SK-N-SH (cell line): ENCODE measurements at regions not wholly inside any gene's neighbourhood (a gene's known extent, or its start where the extent isn't known, plus 50 kb on each side); places are given as distances from the start of the nearest gene placed in this dataset.

Experiments used
- CTCF ChIA-PET: fragments of 300-600, 350-600 bp; formaldehyde crosslinking; extraction: SDS; loops from one replicate; lab custom pipeline; 2021; lab: Yijun Ruan, JAX
- POLR2A ChIA-PET: fragments of 350-600 bp; sonication (Branson Sonifier 250); formaldehyde crosslinking; extraction: SDS; loops from one replicate; lab custom pipeline; 2020; ENCODE audit warnings: antibody characterized with exemption, inconsistent platforms; lab: Yijun Ruan, JAX
- DNase-seq: peaks from one replicate; pipeline ENCODE4 v3.0.0; 2012
- H2AFZ ChIP-seq: fragments of 200-600 bp; sonication (generic); 2 replicates; pipeline ENCODE4 v1.8.1; 2016; ENCODE audit warnings: antibody characterized with exemption, mild to moderate bottlenecking, low read depth
- H3F3A ChIP-seq: fragments of 200-600 bp; sonication (generic); replicated peaks from 2 replicates; pipeline ENCODE3; 2016; ENCODE audit warnings: antibody characterized with exemption, mild to moderate bottlenecking; ENCODE audit not compliant: insufficient read depth
- H3K27ac ChIP-seq, 2 experiments: fragments of 200-500 bp in 1 of 2; fragments of 200-600 bp in 1 of 2; sonication (Bioruptor generic) in 1 of 2; sonication (generic), shearing (Covaris generic) in 1 of 2; 2 replicates each; pipeline versions ENCODE4 v1.5.1 to v1.6.1; 2014 to 2016; ENCODE audit warnings: low read depth in 2 of 2, inconsistent platforms in 1 of 2, low read length in 1 of 2, mild to moderate bottlenecking in 1 of 2, mixed read lengths in 1 of 2
- H3K27me3 ChIP-seq: fragments of 200-600 bp; sonication (generic), shearing (Covaris generic); 2 replicates; pipeline ENCODE4 v1.6.1; 2016; ENCODE audit warnings: mixed run types; ENCODE audit not compliant: insufficient read depth
- H3K36me3 ChIP-seq, 2 experiments: fragments of 200-500 bp in 1 of 2; fragments of 200-600 bp in 1 of 2; sonication (Bioruptor generic) in 1 of 2; sonication (generic) in 1 of 2; replicated peaks in 1 of 2; 2 replicates each; pipeline versions ENCODE3 to v1.5.1; 2014 to 2016; ENCODE audit warnings: low read length in 1 of 2, mild to moderate bottlenecking in 1 of 2; ENCODE audit not compliant: insufficient read depth in 2 of 2, control insufficient read depth in 1 of 2
- H3K4me1 ChIP-seq, 2 experiments: fragments of 200-500 bp in 1 of 2; fragments of 200-600 bp in 1 of 2; sonication (Bioruptor generic) in 1 of 2; sonication (generic), shearing (Covaris generic) in 1 of 2; 2 replicates each; pipeline versions ENCODE4 v1.5.1 to v1.6.1; 2014 to 2016; ENCODE audit warnings: low read depth in 1 of 2, low read length in 1 of 2, mixed run types in 1 of 2; ENCODE audit not compliant: insufficient read depth in 2 of 2, control insufficient read depth in 1 of 2
- H3K4me2 ChIP-seq: fragments of 200-600 bp; sonication (generic), shearing (Covaris generic); 2 replicates; pipeline ENCODE4 v1.6.1; 2017; ENCODE audit warnings: mixed run types
- H3K4me3 ChIP-seq, 2 experiments: fragments of 200-500 bp in 1 of 2; fragments of 200-600 bp in 1 of 2; sonication (Bioruptor generic) in 1 of 2; sonication (generic), shearing (Covaris generic) in 1 of 2; 2 replicates each; pipeline versions ENCODE4 v1.5.1 to v1.8.1; 2014 to 2016; ENCODE audit warnings: low read depth in 2 of 2, inconsistent platforms in 1 of 2, low read length in 1 of 2, mild to moderate bottlenecking in 1 of 2, mixed read lengths in 1 of 2, moderate library complexity in 1 of 2
- H3K79me2 ChIP-seq: fragments of 200-600 bp; sonication (generic); 2 replicates; pipeline ENCODE4 v1.8.1; 2017; ENCODE audit warnings: mild to moderate bottlenecking; ENCODE audit not compliant: insufficient read depth
- H3K9ac ChIP-seq: fragments of 200-600 bp; sonication (generic); 2 replicates; pipeline ENCODE4 v1.6.1; 2017; ENCODE audit warnings: mixed run types
- H3K9me2 ChIP-seq: fragments of 200-600 bp; sonication (generic); 2 replicates; pipeline ENCODE4 v1.6.1; 2017; ENCODE audit warnings: mixed run types
- H3K9me3 ChIP-seq: fragments of 200-600 bp; sonication (generic); 2 replicates; pipeline ENCODE4 v1.6.1; 2017; ENCODE audit warnings: mixed run types, mild to moderate bottlenecking, moderate library complexity
- H4K20me1 ChIP-seq: fragments of 200-600 bp; sonication (generic); 2 replicates; pipeline ENCODE4 v1.6.1; 2017; ENCODE audit warnings: mild to moderate bottlenecking, mixed run types; ENCODE audit not compliant: insufficient read depth
- CHD2 ChIP-seq: fragments of 150-350 bp; IDR thresholded peaks from 2 replicates; pipeline ENCODE4 v1.6.1; 2018; ENCODE audit warnings: low read length; ENCODE audit not compliant: partially characterized antibody
- FOSL2 ChIP-seq: IDR thresholded peaks from 2 replicates; pipeline ENCODE4 v1.4.0; 2012; ENCODE audit warnings: low read depth, mild to moderate bottlenecking, moderate library complexity, borderline replicate concordance
- FOXJ3 ChIP-seq: sonication (generic); formaldehyde crosslinking; IDR thresholded peaks from 2 replicates; pipeline ENCODE4 v1.5.1; 2020; ENCODE audit warnings: mild to moderate bottlenecking, missing genetic modification reagents
- JUND ChIP-seq: IDR thresholded peaks from 2 replicates; pipeline ENCODE4 v1.4.0; 2012
- MXI1 ChIP-seq: IDR thresholded peaks from 2 replicates; pipeline ENCODE4 v1.6.1; 2012; ENCODE audit warnings: mild to moderate bottlenecking, low read depth, low read length, improper control_type of control experiment
- NFIC ChIP-seq: IDR thresholded peaks from 2 replicates; pipeline ENCODE4 v1.4.0; 2012; ENCODE audit warnings: borderline replicate concordance
- NRF1 ChIP-seq: IDR thresholded peaks from 2 replicates; pipeline ENCODE4 v1.6.1; 2012; ENCODE audit warnings: low read depth, mild to moderate bottlenecking, low read length
- POLR2AphosphoS5 ChIP-seq: IDR thresholded peaks from 2 replicates; pipeline ENCODE4 v1.6.1; 2012; ENCODE audit warnings: low read depth, low read length
- RAD21 ChIP-seq: IDR thresholded peaks from 2 replicates; pipeline ENCODE4 v1.6.1; 2012; ENCODE audit warnings: mild to moderate bottlenecking, low read length
- RXRA ChIP-seq: IDR thresholded peaks from 2 replicates; pipeline ENCODE4 v1.4.0; 2012; ENCODE audit warnings: low read depth, mild to moderate bottlenecking, borderline replicate concordance
- YY1 ChIP-seq: IDR thresholded peaks from 2 replicates; pipeline ENCODE4 v1.4.0; 2012; ENCODE audit warnings: low read depth, mild to moderate bottlenecking
- WGBS: methylation state at CpG from one replicate; pipeline ENCODE4 v1.1.6; 2017; ENCODE audit warnings: low lambda C conversion rate; 5-methylcytosine and 5-hydroxymethylcytosine counted together
- TF ChIP-seq, protein P1 (sequence below): fragments of 150-350 bp; IDR thresholded peaks from 2 replicates; pipeline ENCODE4 v1.6.1; 2017; ENCODE audit warnings: antibody characterized with exemption, low read length, low read depth, borderline replicate concordance
- TF ChIP-seq, protein P2 (sequence below): IDR thresholded peaks from 2 replicates; pipeline ENCODE4; 2012
- TF ChIP-seq, protein P3 (sequence below): IDR thresholded peaks from 2 replicates; pipeline ENCODE4 v1.4.0; 2012; ENCODE audit warnings: low read depth, borderline replicate concordance
- TF ChIP-seq, protein P4 (sequence below): IDR thresholded peaks from 2 replicates; pipeline ENCODE4 v1.6.1; 2012; ENCODE audit warnings: mild to moderate bottlenecking, low read depth, low read length, moderate library complexity
- TF ChIP-seq, protein P5 (sequence below): IDR thresholded peaks from 2 replicates; pipeline ENCODE4 v1.4.0; 2012; ENCODE audit warnings: low read depth, borderline replicate concordance

DNA sequence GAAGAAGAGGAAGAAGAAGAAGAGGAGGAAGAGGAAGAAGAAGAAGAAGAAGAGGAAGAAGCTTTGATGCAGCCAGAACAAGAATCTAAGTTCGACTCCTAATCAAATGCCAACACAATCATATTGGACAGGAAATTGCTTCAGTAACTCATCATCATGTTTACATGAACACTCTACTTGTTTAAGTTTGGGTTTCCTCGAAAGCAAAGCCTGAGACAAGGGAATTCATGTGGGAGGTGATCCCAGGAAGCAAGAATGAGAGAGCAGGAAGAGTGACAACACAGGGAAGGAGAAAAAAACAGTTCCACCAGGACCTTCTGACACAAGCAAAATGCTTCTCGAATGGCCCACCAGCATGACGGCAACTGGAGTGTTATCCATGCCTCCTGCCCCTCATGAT is 279.0 kb downstream of the PMP22 start (continued):
- TF ChIP-seq, protein P1, sequence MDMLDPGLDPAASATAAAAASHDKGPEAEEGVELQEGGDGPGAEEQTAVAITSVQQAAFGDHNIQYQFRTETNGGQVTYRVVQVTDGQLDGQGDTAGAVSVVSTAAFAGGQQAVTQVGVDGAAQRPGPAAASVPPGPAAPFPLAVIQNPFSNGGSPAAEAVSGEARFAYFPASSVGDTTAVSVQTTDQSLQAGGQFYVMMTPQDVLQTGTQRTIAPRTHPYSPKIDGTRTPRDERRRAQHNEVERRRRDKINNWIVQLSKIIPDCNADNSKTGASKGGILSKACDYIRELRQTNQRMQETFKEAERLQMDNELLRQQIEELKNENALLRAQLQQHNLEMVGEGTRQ, result no peak
- no peak for TF ChIP-seq NFIC
- TF ChIP-seq, protein P2, sequence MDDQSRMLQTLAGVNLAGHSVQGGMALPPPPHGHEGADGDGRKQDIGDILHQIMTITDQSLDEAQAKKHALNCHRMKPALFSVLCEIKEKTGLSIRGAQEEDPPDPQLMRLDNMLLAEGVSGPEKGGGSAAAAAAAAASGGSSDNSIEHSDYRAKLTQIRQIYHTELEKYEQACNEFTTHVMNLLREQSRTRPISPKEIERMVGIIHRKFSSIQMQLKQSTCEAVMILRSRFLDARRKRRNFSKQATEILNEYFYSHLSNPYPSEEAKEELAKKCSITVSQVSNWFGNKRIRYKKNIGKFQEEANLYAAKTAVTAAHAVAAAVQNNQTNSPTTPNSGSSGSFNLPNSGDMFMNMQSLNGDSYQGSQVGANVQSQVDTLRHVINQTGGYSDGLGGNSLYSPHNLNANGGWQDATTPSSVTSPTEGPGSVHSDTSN, result no peak
- no peak for TF ChIP-seq MXI1
- TF ChIP-seq, protein P3, sequence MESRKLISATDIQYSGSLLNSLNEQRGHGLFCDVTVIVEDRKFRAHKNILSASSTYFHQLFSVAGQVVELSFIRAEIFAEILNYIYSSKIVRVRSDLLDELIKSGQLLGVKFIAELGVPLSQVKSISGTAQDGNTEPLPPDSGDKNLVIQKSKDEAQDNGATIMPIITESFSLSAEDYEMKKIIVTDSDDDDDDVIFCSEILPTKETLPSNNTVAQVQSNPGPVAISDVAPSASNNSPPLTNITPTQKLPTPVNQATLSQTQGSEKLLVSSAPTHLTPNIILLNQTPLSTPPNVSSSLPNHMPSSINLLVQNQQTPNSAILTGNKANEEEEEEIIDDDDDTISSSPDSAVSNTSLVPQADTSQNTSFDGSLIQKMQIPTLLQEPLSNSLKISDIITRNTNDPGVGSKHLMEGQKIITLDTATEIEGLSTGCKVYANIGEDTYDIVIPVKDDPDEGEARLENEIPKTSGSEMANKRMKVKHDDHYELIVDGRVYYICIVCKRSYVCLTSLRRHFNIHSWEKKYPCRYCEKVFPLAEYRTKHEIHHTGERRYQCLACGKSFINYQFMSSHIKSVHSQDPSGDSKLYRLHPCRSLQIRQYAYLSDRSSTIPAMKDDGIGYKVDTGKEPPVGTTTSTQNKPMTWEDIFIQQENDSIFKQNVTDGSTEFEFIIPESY, result no peak
- TF ChIP-seq FOSL2, result no peak
- no peak for TF ChIP-seq NRF1
- TF ChIP-seq, protein P4, sequence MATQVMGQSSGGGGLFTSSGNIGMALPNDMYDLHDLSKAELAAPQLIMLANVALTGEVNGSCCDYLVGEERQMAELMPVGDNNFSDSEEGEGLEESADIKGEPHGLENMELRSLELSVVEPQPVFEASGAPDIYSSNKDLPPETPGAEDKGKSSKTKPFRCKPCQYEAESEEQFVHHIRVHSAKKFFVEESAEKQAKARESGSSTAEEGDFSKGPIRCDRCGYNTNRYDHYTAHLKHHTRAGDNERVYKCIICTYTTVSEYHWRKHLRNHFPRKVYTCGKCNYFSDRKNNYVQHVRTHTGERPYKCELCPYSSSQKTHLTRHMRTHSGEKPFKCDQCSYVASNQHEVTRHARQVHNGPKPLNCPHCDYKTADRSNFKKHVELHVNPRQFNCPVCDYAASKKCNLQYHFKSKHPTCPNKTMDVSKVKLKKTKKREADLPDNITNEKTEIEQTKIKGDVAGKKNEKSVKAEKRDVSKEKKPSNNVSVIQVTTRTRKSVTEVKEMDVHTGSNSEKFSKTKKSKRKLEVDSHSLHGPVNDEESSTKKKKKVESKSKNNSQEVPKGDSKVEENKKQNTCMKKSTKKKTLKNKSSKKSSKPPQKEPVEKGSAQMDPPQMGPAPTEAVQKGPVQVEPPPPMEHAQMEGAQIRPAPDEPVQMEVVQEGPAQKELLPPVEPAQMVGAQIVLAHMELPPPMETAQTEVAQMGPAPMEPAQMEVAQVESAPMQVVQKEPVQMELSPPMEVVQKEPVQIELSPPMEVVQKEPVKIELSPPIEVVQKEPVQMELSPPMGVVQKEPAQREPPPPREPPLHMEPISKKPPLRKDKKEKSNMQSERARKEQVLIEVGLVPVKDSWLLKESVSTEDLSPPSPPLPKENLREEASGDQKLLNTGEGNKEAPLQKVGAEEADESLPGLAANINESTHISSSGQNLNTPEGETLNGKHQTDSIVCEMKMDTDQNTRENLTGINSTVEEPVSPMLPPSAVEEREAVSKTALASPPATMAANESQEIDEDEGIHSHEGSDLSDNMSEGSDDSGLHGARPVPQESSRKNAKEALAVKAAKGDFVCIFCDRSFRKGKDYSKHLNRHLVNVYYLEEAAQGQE, result no peak
- TF ChIP-seq JUND, result no peak
- TF ChIP-seq YY1, result no peak
- TF ChIP-seq RXRA, result no peak

DNA sequence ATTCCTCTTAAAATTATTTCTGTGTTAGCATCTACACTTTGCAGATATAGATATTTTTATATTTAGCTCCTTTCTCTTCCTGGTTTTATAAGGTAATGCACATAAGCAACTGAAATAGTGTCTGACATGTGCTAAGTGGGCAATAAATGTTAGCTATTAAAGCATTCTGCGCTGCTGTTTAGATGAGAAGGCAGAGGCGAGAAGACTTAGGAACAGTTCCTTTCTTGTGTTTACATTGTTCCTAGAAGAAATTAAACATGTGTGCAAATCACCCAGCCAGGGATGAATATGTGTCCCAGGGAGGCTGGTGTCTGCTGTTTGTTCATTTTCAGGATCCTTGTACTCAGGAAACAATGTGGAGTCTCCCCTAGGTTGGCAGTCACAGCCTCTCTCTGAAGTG is 292.3 kb downstream of the PMP22 start:
- H3K4me3 ChIP-seq, result no peak overlapping the region
- TF ChIP-seq POLR2AphosphoS5 (no peak), CHD2 (no peak), FOXJ3 (CRISPR knock-in tag) (no peak), RAD21 (no peak), NRF1 (no peak)
- TF ChIP-seq, protein P5, sequence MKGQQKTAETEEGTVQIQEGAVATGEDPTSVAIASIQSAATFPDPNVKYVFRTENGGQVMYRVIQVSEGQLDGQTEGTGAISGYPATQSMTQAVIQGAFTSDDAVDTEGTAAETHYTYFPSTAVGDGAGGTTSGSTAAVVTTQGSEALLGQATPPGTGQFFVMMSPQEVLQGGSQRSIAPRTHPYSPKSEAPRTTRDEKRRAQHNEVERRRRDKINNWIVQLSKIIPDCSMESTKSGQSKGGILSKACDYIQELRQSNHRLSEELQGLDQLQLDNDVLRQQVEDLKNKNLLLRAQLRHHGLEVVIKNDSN, result no peak
- TF ChIP-seq, protein P2, result no peak
- TF ChIP-seq, protein P1, result no peak
- no peaks in the 10 kb centered on the region; the same call in 1 of the 2 replicates for H3K27me3 ChIP-seq
- H3F3A ChIP-seq, result no peaks in the 10 kb centered on the region
- no peak overlapping the region for H2AFZ ChIP-seq
- H3K79me2 ChIP-seq, result no peaks in the 10 kb centered on the region
- H3K36me3 ChIP-seq, result no peaks in the 10 kb centered on the region
- no peak overlapping the region for H3K27ac ChIP-seq
- H3K4me1 ChIP-seq, result no peaks in the 10 kb centered on the region
- POLR2A ChIA-PET, result no interaction called here
- WGBS, result 10% methylated on average over 2 of the region's 2 CpGs
- CTCF ChIA-PET, result no interaction called here
- no peak for DNase-seq
- H3K9ac ChIP-seq, result no peak overlapping the region
- no peaks in the 10 kb centered on the region for H3K9me3 ChIP-seq
- no peak overlapping the region for H3K4me2 ChIP-seq
- no peaks in the 10 kb centered on the region for H3K9me2 ChIP-seq
- H4K20me1 ChIP-seq, result no peaks in the 10 kb centered on the region
